ENCODE measurements at regions not wholly inside any gene's neighbourhood (a gene's known extent, or its start where the extent isn't known, plus 50 kb on each side); places are given as distances from the start of the nearest gene placed in this dataset.

DNA sequence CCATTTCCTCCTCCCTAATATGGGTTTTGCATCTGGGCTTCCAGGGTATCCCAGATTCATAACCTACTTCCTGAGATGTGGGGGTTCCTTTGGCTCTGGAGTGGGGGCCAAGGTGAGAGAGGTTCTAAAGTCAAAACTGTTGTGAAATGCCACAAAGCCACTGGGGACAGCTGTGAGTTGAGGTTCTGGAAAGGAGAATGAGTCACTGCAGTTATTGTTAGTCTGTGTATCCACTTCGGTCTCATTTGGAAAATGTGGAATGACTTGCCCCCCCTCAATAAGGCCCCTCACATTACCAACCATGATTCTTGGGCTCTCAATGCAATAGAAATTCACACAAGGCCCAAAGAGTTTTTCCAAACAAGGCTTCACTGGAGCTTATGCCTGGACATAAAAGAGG is 51.1 kb upstream of the LGALSL start:
- Histone ChIP-seq H4K8ac (ENCODE audit: extremely low read depth, insufficient read depth, low read length) (no peak overlapping the region), H2BK20ac (ENCODE audit: low read length) (no peak overlapping the region), H3K14ac (ENCODE audit: insufficient read length) (no peak overlapping the region), H3K27ac (ENCODE audit: low read depth, low read length) (no peak overlapping the region), H3K18ac (ENCODE audit: extremely low read depth, low read length) (no peak overlapping the region), H3K9me3 (ENCODE audit: insufficient read depth in 2 of 2, low read depth in 1 of 2, low read length in 1 of 2) (no peaks in the 10 kb centered on the region), H2AK5ac (ENCODE audit: low read depth, low read length) (no peak overlapping the region), H3K27me3 (replicated peaks in 1 of 4; ENCODE audit: control insufficient read depth in 3 of 4, extremely low read depth in 1 of 4, insufficient read depth in 3 of 4, low read length in 3 of 4) (no peaks in the 10 kb centered on the region), H3K23ac (ENCODE audit: insufficient read length) (no peak overlapping the region), H3K9ac (replicated peaks in 1 of 4; ENCODE audit: extremely low read depth in 1 of 4, low read depth in 3 of 4, low read length in 3 of 4) (no peak overlapping the region), H2BK15ac (ENCODE audit: low read length) (no peak overlapping the region), H3K79me2 (ENCODE audit: control insufficient read depth in 1 of 2, insufficient read depth in 2 of 2, low read length in 2 of 2) (no peaks in the 10 kb centered on the region), H3K23me2 (ENCODE audit: low read depth, low read length) (peaks cover 1% of the 10 kb centered on the region), H2AFZ (ENCODE audit: low read length) (no peak overlapping the region), H4K5ac (ENCODE audit: insufficient read length, low read depth, low read length) (no peak overlapping the region), H3K79me1 (ENCODE audit: low read depth, low read length) (no peaks in the 10 kb centered on the region), H2BK5ac (ENCODE audit: low read depth, low read length) (no peak overlapping the region; the same call in 1 of the 2 replicates), H4K91ac (replicated peaks; ENCODE audit: insufficient read length, low read length) (no peak overlapping the region), H3K4me3 (ENCODE audit: extremely low read depth in 1 of 4, insufficient read depth in 2 of 4, low read depth in 3 of 4, low read length in 4 of 4) (no peak overlapping the region), H2BK120ac (replicated peaks; ENCODE audit: low read depth, low read length) (no peak overlapping the region), H3K56ac (replicated peaks; ENCODE audit: insufficient read length, low read depth, low read length) (no peak overlapping the region), H3K36me3 (ENCODE audit: control insufficient read depth in 2 of 4, insufficient read depth in 4 of 4, low read length in 3 of 4) (no peaks in the 10 kb centered on the region), H3K4me1 (replicated peaks in 1 of 4; ENCODE audit: control insufficient read depth in 3 of 4, insufficient read depth in 4 of 4, low read length in 3 of 4) (peaks cover 18 to 35% (median 25%) of the 10 kb centered on the region in 4 experiments), H3K4ac (replicated peaks; ENCODE audit: insufficient read length, low read depth, low read length) (no peak overlapping the region), H2BK12ac (ENCODE audit: low read depth, low read length) (0 out of 2 replicates have a peak overlapping the region, but pooled peaks have one; percentile 89), H4K20me1 (replicated peaks in 1 of 2; ENCODE audit: control insufficient read depth in 1 of 2, insufficient read depth in 2 of 2, low read length in 2 of 2) (peaks cover 0 to 2% of the 10 kb centered on the region in 2 experiments), H3K4me2 (ENCODE audit: insufficient read depth in 1 of 2, low read depth in 2 of 2, low read length in 2 of 2) (peak overlapping the region in 1 of 2 experiments; percentile 87; a peak in 1 of 4 replicates)
- WGBS, 2 experiments (ENCODE audit: extremely low coverage in 1 of 2, insufficient coverage in 1 of 2, insufficient read length in 1 of 2, insufficient replicate concordance in 2 of 2, low coverage in 1 of 2, low lambda C conversion rate in 2 of 2, missing lambda C conversion rate in 1 of 2) = 88% methylated on average over 1 of the region's 1 CpG; no CpG with 5 or more reads in 1 of the 2 experiments
- POLR2A ChIA-PET (ENCODE audit: partially characterized antibody) = interaction anchor here (0.6 to 1.3 kb wide), 3 partner anchors 51 to 473 kb away, joined by 3 read pairs; partner anchors contain the start of gene LGALSL
- TF ChIP-seq KDM4A (IDR thresholded peaks at IDR 0.05; ENCODE audit: low read depth, low read length, severe bottlenecking) = no peak
- no peak for FAIRE-seq
- CTCF ChIA-PET (ENCODE audit: partially characterized antibody) = interaction anchor here (1.1 to 1.7 kb wide), 3 partner anchors 31 to 85 kb away, joined by 4 read pairs; no protein-coding TSS in a partner anchor
- no peak for DNase-seq (ENCODE audit: low read depth in 1 of 2, low spot score in 2 of 2)

All from H1 (cell line).